GM21447 (cell line): ENCODE measurements at regions not wholly inside any gene's neighbourhood (a gene's known extent, or its start where the extent isn't known, plus 50 kb on each side); places are given as distances from the start of the nearest gene placed in this dataset.
"Not testable (repeated sequence)": the region's sequence is repeated elsewhere in the genome, so short reads cannot be mapped to it uniquely, and the experiment has no call there.

Source experiments
- ATAC-seq: cut with Tn5 transposase; IDR thresholded peaks from one replicate; pipeline ENCODE4 v1.9.1; 2021; ENCODE audit not compliant: unreplicated experiment

DNA sequence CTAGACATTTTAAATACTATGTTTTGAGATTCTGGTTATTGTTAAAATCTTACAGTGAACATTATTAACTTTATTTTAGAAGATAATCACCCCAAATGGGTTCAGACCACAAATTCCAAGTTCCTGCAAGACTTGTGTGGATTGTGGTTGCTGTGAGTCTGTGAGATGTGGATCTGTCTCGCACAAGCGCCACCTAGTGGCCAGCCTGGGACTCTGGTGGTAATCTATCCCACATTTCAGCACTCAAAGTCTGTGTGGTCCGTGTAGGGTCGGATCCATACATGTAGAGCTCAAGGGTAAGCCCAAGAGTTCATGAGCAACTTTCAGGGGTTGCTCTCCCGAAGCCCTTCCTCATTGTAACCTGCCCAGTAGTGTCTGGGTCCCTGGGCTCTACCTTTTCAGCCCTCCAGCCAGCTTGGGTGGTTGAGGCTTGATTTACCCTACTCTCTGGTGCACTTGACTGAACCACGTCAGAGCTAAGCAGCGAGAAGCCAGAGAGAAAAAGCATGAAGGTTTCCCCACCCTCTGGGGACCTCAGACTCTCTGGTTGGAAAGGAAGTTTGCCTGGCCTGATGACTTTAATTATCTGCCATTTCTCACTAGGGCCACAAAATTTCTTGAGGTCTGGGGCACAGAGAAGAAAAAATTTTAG, 129.2 kb downstream of the ARHGAP11B start:
- ATAC-seq = not testable (repeated sequence)

DNA sequence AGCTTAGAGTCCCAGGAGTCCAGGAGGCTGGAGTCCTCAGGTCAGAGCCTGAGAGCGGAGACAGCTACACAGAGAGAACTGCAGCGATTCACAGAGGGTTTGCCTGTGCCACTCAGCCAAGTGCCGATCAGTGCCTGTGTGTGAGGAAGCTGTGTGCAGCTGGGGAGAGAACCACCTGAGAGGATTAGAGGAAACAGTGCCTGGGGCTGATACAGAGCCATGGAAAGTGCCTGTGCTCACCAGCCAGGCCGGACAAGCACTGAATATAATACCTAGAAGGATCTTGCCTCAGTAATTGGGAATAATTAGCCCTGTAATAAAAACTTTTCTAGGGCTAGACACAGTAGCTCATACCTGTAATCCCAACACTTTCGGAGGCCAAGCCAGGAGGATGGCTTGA, 134.7 kb downstream of the ARHGAP11B start:
- ATAC-seq = not testable (repeated sequence)

GRCh38 chr15:30761365-30761764, 135.4 kb downstream of the ARHGAP11B start:
- not testable (repeated sequence) for ATAC-seq

DNA sequence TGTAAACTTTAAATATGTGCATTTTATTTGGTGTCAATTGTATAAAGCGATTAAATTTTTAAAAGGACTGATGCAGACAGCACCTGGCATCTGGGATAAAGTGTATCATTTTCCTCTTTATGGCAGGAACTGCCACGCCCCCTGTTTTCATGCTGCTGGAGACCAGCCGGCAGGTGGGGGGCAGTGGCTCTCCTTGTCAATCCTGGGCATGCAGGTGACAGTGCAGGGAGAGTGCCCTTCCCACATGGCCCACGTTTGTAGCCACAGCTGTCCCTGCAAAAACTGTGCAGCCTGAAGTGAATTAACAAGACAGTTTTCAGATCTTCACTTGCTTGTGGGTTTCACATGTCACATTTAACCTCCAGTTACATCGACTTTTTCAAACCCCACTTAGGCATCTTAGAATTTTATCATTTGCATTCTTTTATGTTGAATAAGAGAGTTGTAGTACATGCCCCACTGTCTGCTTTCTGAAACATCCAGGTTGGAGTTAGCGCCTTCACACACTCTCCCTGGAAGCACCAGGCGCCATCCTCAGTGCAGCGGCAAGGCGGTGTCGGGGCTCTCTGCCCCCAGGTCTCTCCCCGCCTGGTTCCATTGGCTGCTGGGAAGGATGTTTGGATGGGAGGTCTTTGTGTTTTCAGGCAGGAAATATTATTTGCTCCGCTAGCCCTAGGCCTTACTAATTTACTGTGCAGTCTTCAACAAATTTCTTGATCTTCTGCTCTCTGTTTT, 134.2 kb upstream of the FAN1 start:
- ATAC-seq = not testable (repeated sequence)

DNA sequence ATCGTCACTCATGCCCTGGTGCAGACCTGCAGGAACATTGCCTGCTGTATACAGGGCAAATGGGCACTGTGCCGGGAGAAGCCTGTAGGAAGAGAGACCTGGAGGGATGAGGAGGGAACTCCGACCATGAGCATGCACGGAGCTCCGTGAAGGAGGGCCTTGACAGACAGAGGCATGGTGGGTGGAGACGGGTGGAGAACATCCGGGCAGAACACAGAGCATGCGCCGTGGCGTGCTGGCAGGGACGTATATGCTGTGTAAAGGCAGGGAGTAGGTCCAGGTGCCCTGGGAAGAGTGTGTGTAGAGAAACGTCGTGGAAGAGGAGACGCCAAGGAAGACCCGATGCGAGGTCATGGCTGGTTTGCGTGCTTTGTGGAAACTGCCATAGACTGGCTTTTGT, 133.0 kb upstream of the FAN1 start:
- no peak for ATAC-seq

GRCh38 chr15:30783019-30783418, 120.7 kb upstream of the FAN1 start:
- ATAC-seq = no peak

DNA sequence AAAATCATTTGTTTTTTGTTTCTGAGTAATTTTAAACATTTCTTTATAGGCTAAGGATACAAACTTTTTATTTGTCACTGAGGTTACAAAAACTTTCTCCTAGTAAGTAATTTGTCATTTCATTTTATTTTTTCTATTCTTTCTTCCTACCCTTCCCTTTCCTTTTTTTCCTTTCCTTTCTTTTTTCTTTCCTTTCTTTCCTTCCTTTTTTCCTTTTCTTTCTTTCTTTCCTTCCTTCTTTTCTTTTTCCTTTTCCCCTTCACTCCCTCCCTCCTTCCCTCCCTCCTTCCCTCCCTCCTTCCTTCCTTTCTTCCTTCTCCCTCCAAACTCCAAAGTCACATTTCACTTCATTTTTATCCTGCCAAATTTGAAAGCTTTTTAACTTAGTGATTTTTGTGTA, 115.1 kb upstream of the FAN1 start:
- no peak for ATAC-seq

- ATAC-seq = no peak
These were observed 112.2 kb upstream of the FAN1 start for GRCh38 chr15:30791239-30792175.

GRCh38 chr15:30792843-30793242, 110.9 kb upstream of the FAN1 start:
- ATAC-seq = not testable (repeated sequence)

- no peak for ATAC-seq
These were observed 109.3 kb upstream of the FAN1 start for GRCh38 chr15:30794388-30794787.

GRCh38 chr15:30799565-30799964, 104.2 kb upstream of the FAN1 start:
- ATAC-seq = not testable (repeated sequence)

GRCh38 chr15:30801140-30801895, 102.4 kb upstream of the FAN1 start:
- ATAC-seq = not testable (repeated sequence)

DNA sequence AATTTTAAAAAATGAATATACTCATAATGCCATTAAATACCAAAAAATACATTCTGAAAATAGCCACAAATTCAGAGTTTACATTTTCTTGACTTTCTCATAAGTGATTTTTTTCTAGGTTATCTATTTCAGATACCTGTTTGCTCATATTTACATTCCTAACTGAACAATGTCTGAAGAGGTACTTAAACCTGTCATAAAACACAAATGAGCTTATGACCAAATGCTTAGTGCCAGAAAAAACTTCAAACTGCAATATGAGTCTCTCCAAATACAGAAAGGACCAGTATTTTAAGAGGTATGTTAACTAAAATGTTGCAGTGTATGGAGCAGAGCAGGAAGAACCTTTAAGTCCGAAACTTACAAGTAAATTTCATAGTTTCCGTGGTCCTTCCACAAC, 101.7 kb upstream of the FAN1 start:
- not testable (repeated sequence) for ATAC-seq

GRCh38 chr15:30803703-30804102, 100.0 kb upstream of the FAN1 start:
- ATAC-seq = not testable (repeated sequence)

DNA sequence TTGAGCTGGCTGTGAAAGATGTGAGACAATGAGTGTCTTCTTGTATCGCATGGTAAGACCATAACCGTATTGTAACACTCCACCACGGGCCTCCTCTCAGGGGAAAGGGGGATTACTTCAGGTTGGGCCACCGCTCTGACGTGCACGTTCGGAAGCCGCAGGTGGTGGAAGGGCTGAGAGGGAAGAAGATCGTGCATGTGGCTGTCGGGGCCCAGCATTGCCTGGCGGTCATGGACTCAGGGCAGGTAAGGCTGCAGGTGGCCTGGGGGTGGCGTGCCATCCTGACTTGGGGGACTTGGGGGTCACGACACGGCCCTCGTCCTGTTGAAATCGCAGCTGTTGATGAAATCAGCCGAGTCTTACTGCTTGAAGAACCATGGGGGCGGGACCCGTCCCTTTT, 87.3 kb upstream of the FAN1 start:
- ATAC-seq = no peak

DNA sequence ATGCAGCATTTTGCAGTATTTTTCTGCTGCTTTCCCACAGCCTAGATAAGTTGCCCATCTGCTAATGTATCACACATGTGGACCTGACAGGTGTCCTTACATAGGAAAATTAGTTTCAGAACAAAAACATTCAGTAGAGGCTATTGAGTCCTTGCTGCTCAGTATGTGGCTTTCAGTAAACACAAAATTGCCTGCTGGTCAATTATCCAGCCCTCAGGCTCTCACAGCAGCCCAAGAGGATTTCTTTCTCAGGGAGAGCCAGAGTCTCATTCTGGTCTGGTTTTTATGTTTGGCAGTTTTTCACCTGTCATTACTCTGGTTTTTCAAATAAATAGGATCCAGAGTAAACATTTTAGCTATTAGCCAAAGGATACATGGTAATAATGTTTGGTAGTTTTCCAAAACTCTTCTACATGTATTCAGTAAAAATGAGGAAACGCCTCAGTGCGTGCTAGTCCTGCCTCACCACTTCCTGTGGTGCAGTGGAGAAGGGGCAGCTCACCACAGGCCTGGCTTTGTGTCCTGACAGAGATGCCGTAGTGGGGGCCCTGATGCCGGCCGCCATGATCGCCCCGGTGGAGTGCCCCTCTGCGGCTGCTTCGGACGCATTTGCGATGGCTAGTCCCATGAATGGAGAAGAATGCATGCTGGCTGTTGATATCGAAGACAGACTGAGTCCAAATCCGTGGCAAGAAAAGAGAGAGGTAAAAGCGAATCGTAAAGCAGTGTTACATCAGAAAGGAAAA, 80.5 kb upstream of the FAN1 start:
- ATAC-seq = not testable (repeated sequence)

- no peak for ATAC-seq
These were observed 79.1 kb upstream of the FAN1 start for GRCh38 chr15:30824518-30825195.

- no peak for ATAC-seq
These were observed 76.0 kb upstream of the FAN1 start for GRCh38 chr15:30827625-30828303.

GRCh38 chr15:30828304-30828639, 75.4 kb upstream of the FAN1 start:
- not testable (repeated sequence) for ATAC-seq
